Sigmoid colon (tissue), 4 donors: ENCODE measurements at regions not wholly inside any gene's neighbourhood (a gene's known extent, or its start where the extent isn't known, plus 50 kb on each side); places are given as distances from the start of the nearest gene placed in this dataset.

Source experiments
- CTCF ChIP-seq, 4 experiments: fragments of 450-650 bp in 3 of 4; fragments of 200-600 bp in 1 of 4; IDR thresholded peaks; one replicate each; pipeline ENCODE4 v1.5.1; 2016 to 2019; ENCODE audit warnings: antibody characterized with exemption in 4 of 4, mild to moderate bottlenecking in 3 of 4, moderate library complexity in 2 of 4
- EP300 ChIP-seq, 4 donors: sonication (generic); formaldehyde crosslinking; IDR thresholded peaks; one replicate each; pipeline ENCODE4 v1.6.1; 2017; ENCODE audit warnings: antibody characterized with exemption in 4 of 4
- POLR2A ChIP-seq, 2 donors: fragments of 450-650 bp; IDR thresholded peaks; one replicate each; pipeline ENCODE4 v1.6.1; 2016; ENCODE audit warnings: antibody characterized with exemption in 2 of 2, mild to moderate bottlenecking in 2 of 2, moderate library complexity in 2 of 2
- POLR2AphosphoS5 ChIP-seq, 4 donors: sonication (generic); formaldehyde crosslinking; IDR thresholded peaks; one replicate each; pipeline ENCODE4 v1.6.1; 2017; ENCODE audit warnings: antibody characterized with exemption in 4 of 4

GRCh38 chr6:168385858-168386735, 54.9 kb upstream of the SMOC2 start:
- TF ChIP-seq POLR2AphosphoS5 (IDR thresholded peaks at IDR 0.05) (no peak), CTCF (IDR thresholded peaks at IDR 0.05) (no peak), POLR2A (IDR thresholded peaks at IDR 0.05) (no peak), EP300 (IDR thresholded peaks at IDR 0.05) (no peak)
